GM18505 (cell line): ENCODE measurements at regions not wholly inside any gene's neighbourhood (a gene's known extent, or its start where the extent isn't known, plus 50 kb on each side); places are given as distances from the start of the nearest gene placed in this dataset.

ENCODE experiments used
- ATAC-seq: cut with Tn5 transposase; IDR thresholded peaks from one replicate; pipeline ENCODE4 v1.9.1; 2021; ENCODE audit not compliant: unreplicated experiment
- POLR2A ChIP-seq: IDR thresholded peaks from 4 replicates; pipeline ENCODE4 v1.6.1; 2011; ENCODE audit warnings: borderline replicate concordance; ENCODE audit not compliant: insufficient read depth, insufficient read length; ENCODE audit errors: extremely low read depth

GRCh38 chr1:56339093-56339492, 240.3 kb downstream of the PLPP3 start:
- no peak for TF ChIP-seq POLR2A
- ATAC-seq = no peak

DNA sequence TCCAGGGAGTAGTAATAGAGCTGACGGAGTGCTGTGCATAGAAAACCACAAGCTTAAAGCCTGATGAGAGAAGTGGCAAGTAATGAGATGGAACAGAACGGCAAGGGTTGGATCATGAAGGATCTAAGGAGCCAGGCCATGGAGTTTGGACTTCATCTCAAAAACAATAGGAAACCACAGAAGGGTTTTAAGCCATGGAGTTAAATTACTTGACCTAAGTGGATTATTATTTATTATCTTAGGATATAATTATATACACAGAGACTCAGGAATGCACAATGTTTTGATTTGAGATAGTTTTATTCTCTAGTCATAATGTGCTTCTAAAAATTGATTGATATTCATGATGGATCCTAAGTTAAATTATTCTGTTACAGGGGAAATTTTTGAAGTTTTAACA, 242.4 kb downstream of the PLPP3 start:
- no peak for TF ChIP-seq POLR2A
- ATAC-seq = no peak

GRCh38 chr1:56335394-56335793, 244.0 kb downstream of the PLPP3 start:
- ATAC-seq = no peak
- no peak for TF ChIP-seq POLR2A

GRCh38 chr1:56334047-56334446, 245.3 kb downstream of the PLPP3 start:
- no peak for ATAC-seq
- TF ChIP-seq POLR2A = no peak

GRCh38 chr1:56333461-56333860, 245.9 kb downstream of the PLPP3 start:
- TF ChIP-seq POLR2A = no peak
- ATAC-seq = no peak

- ATAC-seq = no peak
Measured at GRCh38 chr1:56331892-56332567, 247.3 kb downstream of the PLPP3 start.

GRCh38 chr1:56331207-56331891, 248.0 kb downstream of the PLPP3 start:
- no peak for ATAC-seq

More at GRCh38 chr1:56331892-56332567, 247.3 kb downstream of the PLPP3 start:
- TF ChIP-seq POLR2A = no peak

GRCh38 chr1:56330391-56331026, 248.9 kb downstream of the PLPP3 start:
- no peak for TF ChIP-seq POLR2A
- ATAC-seq = peak; percentile 91

More at GRCh38 chr1:56331207-56331891, 248.0 kb downstream of the PLPP3 start:
- no peak for TF ChIP-seq POLR2A

GRCh38 chr1:56329970-56330369, 249.4 kb downstream of the PLPP3 start:
- TF ChIP-seq POLR2A = no peak
- no peak for ATAC-seq

- ATAC-seq = no peak
- TF ChIP-seq POLR2A = no peak
Measured at GRCh38 chr1:56327195-56327594, 252.2 kb downstream of the PLPP3 start.

DNA sequence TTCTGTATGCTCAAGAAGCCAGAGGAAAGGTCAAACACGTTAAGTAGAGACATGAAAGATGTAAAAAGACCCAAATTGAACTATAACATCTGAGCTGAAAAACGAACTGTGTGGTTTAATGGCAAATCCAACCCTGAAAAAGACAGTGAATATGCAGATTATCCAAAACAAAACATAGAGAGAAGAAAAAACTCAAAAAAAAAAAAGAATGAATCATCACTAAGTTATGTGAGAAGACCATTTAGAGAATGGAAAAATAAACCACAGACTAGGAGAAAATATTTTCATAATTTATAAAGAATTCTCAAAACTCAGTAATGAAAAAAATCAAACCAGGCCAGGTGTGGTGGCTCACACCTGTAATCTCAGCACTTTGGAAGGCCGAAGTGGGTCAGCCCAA, 253.3 kb downstream of the PLPP3 start:
- TF ChIP-seq POLR2A = no peak

DNA sequence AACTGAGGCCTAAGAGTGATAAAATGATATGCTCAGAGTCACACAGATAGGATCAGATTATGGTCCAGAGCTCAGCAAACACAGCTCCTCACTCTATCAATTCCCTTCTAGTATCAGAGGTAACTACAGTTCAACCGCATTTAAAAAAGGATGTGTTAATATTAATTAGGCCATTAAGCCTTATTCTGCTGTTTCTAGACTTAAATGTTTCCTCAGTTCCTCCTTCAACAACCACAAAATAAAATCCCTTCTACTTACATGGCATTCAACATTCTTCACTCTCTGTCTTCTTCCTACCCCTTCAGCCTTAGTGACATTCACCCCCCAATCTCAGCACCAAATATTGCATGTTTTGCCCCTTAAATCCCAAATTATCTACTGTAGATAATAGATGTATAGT, 254.9 kb downstream of the PLPP3 start:
- no peak for ATAC-seq
- no peak for TF ChIP-seq POLR2A

More for the DNA sequence above, 253.3 kb downstream of the PLPP3 start:
- ATAC-seq = no peak

- no peak for ATAC-seq
- TF ChIP-seq POLR2A = no peak
Measured at GRCh38 chr1:56322211-56322610, 257.2 kb downstream of the PLPP3 start.

- TF ChIP-seq POLR2A = no peak
- ATAC-seq = no peak
Measured at GRCh38 chr1:56321150-56321490, 258.2 kb downstream of the PLPP3 start.

DNA sequence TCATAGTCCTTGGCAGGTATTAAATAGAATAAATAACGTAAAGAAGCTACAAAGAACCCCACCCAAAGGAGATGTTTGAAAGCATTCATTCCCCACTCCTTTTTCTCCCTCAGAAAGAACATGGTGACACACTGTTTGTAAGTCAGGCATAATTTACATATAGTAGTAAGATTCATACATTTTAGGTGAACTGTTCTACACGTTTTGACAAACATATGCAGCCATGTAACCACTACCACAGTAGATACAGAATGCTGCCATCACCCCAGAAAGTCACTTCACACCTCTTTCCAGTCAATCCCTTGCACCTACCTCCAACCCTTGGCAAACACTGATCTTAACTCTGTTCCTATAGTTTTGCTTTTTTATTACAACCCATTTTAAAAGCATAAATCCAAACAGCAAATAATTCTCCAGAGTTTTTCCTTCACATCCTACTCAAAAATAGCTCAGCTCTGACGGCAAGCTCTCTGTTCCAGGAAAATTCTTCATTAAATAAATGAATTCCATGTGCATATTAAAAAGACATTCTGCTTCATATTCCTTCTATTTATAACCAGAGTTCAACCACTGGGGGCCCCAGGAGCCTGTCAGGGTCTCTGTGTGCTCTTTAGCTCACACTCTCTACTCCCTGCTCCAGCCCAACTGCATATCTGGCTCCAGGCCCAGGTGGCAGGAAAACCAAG, 258.8 kb downstream of the PLPP3 start:
- TF ChIP-seq POLR2A = no peak
- ATAC-seq = no peak
